Heart right ventricle (tissue), 16 donors: ENCODE measurements at regions not wholly inside any gene's neighbourhood (a gene's known extent, or its start where the extent isn't known, plus 50 kb on each side); places are given as distances from the start of the nearest gene placed in this dataset.

ENCODE experiments used
- ATAC-seq, 8 donors: fragments of 200-7000 bp; cut with Tn5 transposase; one replicate each; pipeline ENCODE4 v1.9.1; 2020; ENCODE audit warnings: mild to moderate bottlenecking in 8 of 8, moderate library complexity in 8 of 8, moderate number of reproducible peaks in 1 of 8
- DNase-seq, 2 donors: peaks; one replicate each; pipeline ENCODE4 v3.0.0-alpha.2; 2020
- H3K27ac ChIP-seq, 10 donors: fragments of 200-600 bp; sonication (generic) in 2 of 10; one replicate each; pipeline versions ENCODE4 v1.5.0 to v1.8.0; 2020 to 2022; ENCODE audit warnings: mild to moderate bottlenecking in 3 of 10
- H3K27me3 ChIP-seq, 7 donors: fragments of 200-600 bp; one replicate each; pipeline ENCODE4 v1.8.0; 2021 to 2022; ENCODE audit warnings: mild to moderate bottlenecking in 2 of 7
- H3K36me3 ChIP-seq, 9 donors: fragments of 200-600 bp; sonication (generic) in 1 of 9; one replicate each; pipeline versions ENCODE4 v1.5.0 to v1.8.0; 2020 to 2022; ENCODE audit warnings: mild to moderate bottlenecking in 2 of 9
- H3K4me1 ChIP-seq, 9 donors: fragments of 200-600 bp; sonication (generic) in 1 of 9; one replicate each; pipeline versions ENCODE4 v1.5.0 to v1.8.0; 2020 to 2022; ENCODE audit warnings: mild to moderate bottlenecking in 4 of 9
- H3K4me3 ChIP-seq, 10 donors: fragments of 200-600 bp; sonication (generic) in 2 of 10; one replicate each; pipeline versions ENCODE4 v1.5.0 to v1.8.0; 2020 to 2022; ENCODE audit warnings: mild to moderate bottlenecking in 7 of 10, moderate library complexity in 2 of 10
- H3K9me3 ChIP-seq, 11 donors: fragments of 200-600 bp in 10 of 11; sonication (generic) in 2 of 11; one replicate each; pipeline versions ENCODE4 v1.5.0 to v1.8.0; 2013 to 2022; ENCODE audit warnings: mild to moderate bottlenecking in 2 of 11, control low read depth in 1 of 11, moderate library complexity in 1 of 11
- CTCF ChIP-seq, 9 donors: fragments of 200-600 bp; sonication (generic) in 2 of 9; IDR thresholded peaks; one replicate each; pipeline versions ENCODE4 v1.5.0 to v1.8.0; 2021 to 2022; ENCODE audit warnings: antibody characterized with exemption in 9 of 9, mild to moderate bottlenecking in 5 of 9, moderate library complexity in 1 of 9
- WGBS, 2 donors: extraction: QIAGEN DNeasy Blood & Tissue Kit; methylation state at CpG; one replicate each; pipeline ENCODE4 v1.1.7; 2013; ENCODE audit warnings: inconsistent platforms in 1 of 2; 5-methylcytosine and 5-hydroxymethylcytosine counted together
- intact Hi-C, 10 donors: fragments of 100-400 bp; cut with DNase I; formaldehyde crosslinking; loops; one replicate each; pipeline versions ENCODE4 v1.11.1 to v1.14.2; 2022
- donor health status: Arrhythmogenic right ventricular cardiomyopathy.
- donor health status: ischemic (EF 13 %, LVEDD 7.1; RV severe dilation, severe dysfunction).
- donor health status: healthy with polysubstance abuse.
- donor health status: DM: no; HTN: yes; CAD: no.
- donor health status: DM: no; HTN: no; CAD: no.
- donor health status: ischemic (EF 25% LVEDD 6.9; RV normal size, moderate dysfunction).
- donor health status: ischemic (EF 25% LVEDD 5.7; RV mildly dilated, moderate dysfunction).
- donor health status: healthy.
- donor health status: DM: yes; HTN: yes; CAD: no.
- donor health status: Ischemic cardiomyopathy.
- donor health status: ischemic (EF 35%, LVEDD 5.7; RV mildly dilated, moderate dysfunction).
- donor health status: nonischemic (EF 11% LVEDD 7.7; RV severe dilation, severe dysfunction).
- donor health status: DM: yes; HTN: yes; CAD: no.
- donor health status: PGD.
- donor health status: ischemic (EF 29% LVEDD 5.4; RV normal size, mild dysfunction).
- donor health status: nonischemic (EF 23%, LVEDD 6.1; RV moderate dilation, normal function).

GRCh38 chr2:128565441-128565840 lies 246.8 kb upstream of the HS6ST1 start:
- Histone ChIP-seq H3K4me3 (no peak overlapping the region), H3K4me1 (peaks cover 0 to 16% (median 7%) of the 10 kb centered on the region in 9 donors), H3K27ac (no peak overlapping the region), H3K27me3 (no peaks in the 10 kb centered on the region), H3K9me3 (no peaks in the 10 kb centered on the region), H3K36me3 (no peaks in the 10 kb centered on the region)
- 94 to 95% methylated on average over 4 of the region's 4 CpGs for WGBS, 2 donors
- intact Hi-C loops: no loop called here
- no peak for TF ChIP-seq CTCF (IDR thresholded peaks at IDR 0.05)
- ATAC-seq: no peak
- DNase-seq: no peak

DNA sequence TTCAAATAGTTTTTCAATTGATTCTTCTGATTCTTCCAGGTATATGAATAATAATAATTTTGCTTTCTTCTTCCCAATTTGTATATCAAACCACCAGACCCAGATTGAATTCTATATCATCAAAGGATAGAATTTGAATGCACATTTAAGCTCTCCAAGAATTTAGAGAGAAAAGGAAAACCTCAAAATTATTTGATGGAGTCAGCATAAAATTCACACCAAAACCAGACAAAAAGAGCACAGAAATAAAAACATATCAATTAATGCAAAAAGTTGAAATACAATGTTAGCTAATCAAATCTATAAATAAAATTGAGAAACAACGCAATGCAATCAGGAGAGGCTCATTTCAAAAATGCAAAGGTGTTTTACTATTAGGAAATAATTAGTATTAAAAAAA lies 248.0 kb upstream of the HS6ST1 start:
- Histone ChIP-seq H3K4me1 (peaks cover 0 to 16% (median 7%) of the 10 kb centered on the region in 9 donors), H3K36me3 (no peaks in the 10 kb centered on the region), H3K27ac (no peak overlapping the region), H3K4me3 (no peak overlapping the region), H3K27me3 (no peaks in the 10 kb centered on the region), H3K9me3 (no peaks in the 10 kb centered on the region)
- DNase-seq (no peak), ATAC-seq (no peak)
- intact Hi-C loops: no loop called here
- 91 to 97% methylated on average over 1 of the region's 1 CpG for WGBS, 2 donors
- no peak for TF ChIP-seq CTCF (IDR thresholded peaks at IDR 0.05)

GRCh38 chr2:128568106-128568505 lies 249.4 kb upstream of the HS6ST1 start:
- no peak for ATAC-seq
- H3K27ac ChIP-seq: no peak overlapping the region
- no peaks in the 10 kb centered on the region for H3K27me3 ChIP-seq
- intact Hi-C loops: no loop called here
- no peak for DNase-seq
- 68 to 78% methylated on average over 5 of the region's 5 CpGs for WGBS, 2 donors
- no peak overlapping the region for H3K4me3 ChIP-seq
- TF ChIP-seq CTCF (IDR thresholded peaks at IDR 0.05): no peak
- H3K36me3 ChIP-seq: no peaks in the 10 kb centered on the region
- no peaks in the 10 kb centered on the region for H3K9me3 ChIP-seq
- peaks cover 0 to 10% (median 4%) of the 10 kb centered on the region in 9 donors for H3K4me1 ChIP-seq

GRCh38 chr2:128573116-128573515 lies 254.4 kb upstream of the HS6ST1 start:
- peak in 3 of 8 donors; percentile 25 to 66 (median 65) for ATAC-seq
- intact Hi-C loops: no loop called here
- H3K4me1 ChIP-seq: no peaks in the 10 kb centered on the region

More at GRCh38 chr2:128573116-128573515, 254.4 kb upstream of the HS6ST1 start:
- DNase-seq: no peak
- Histone ChIP-seq H3K27ac (no peak overlapping the region), H3K9me3 (no peaks in the 10 kb centered on the region), H3K36me3 (no peaks in the 10 kb centered on the region), H3K4me3 (no peak overlapping the region), H3K27me3 (no peaks in the 10 kb centered on the region)
- TF ChIP-seq CTCF (IDR thresholded peaks at IDR 0.05): peak in 1 of 9 donors; percentile 9
- WGBS, 2 donors: 84 to 92% methylated on average over 7 of the region's 7 CpGs
